ENCODE measurements at regions not wholly inside any gene's neighbourhood (a gene's known extent, or its start where the extent isn't known, plus 50 kb on each side); places are given as distances from the start of the nearest gene placed in this dataset.

DNA sequence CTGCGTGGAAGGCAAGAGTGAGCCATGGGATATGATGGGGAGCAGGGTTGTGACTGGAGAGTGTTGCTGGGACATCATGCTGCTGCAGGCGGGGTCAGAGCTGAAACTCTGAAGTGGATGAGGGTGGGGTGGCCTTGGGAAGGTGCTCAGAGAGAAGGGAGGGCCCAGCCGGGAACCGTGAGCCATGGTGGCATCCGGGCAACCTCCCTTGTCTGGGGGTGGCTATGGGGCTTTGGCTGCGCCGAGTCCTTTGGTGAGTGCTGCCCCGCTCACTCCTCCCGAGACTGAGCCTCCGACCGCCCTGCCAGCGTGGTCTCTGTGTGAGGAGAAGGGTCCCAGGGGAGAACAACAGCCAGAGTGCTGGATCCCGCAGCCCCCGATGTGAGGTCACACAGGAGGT lies 632.0 kb downstream of the BRD1 start:
- 75% methylated on average over 1 of the region's 14 CpGs; no CpG with 5 or more reads in 1 of the 2 experiments for WGBS, 2 experiments (ENCODE audit: extremely low coverage in 2 of 2, insufficient read length in 1 of 2)
- H3K79me1 ChIP-seq (ENCODE audit: low read depth in 1 of 2, low read length in 2 of 2), result no peaks in the 10 kb centered on the region
- H3K23ac ChIP-seq (ENCODE audit: low read depth, low read length), result no peak overlapping the region
- no peak overlapping the region for H2AK9ac ChIP-seq (replicated peaks; ENCODE audit: low read depth, low read length, poor library complexity)
- H4K8ac ChIP-seq (ENCODE audit: low read depth in 2 of 2, low read length in 2 of 2), result no peak overlapping the region
- H3K18ac ChIP-seq (ENCODE audit: low read depth, low read length), result no peak overlapping the region
- dilution Hi-C loops (cut with HindIII; ENCODE audit: low sequenced_read_pairs, unreplicated experiment) (no loop called here), in situ Hi-C loops (cut with MboI; ENCODE audit: low sequenced_read_pairs) (no loop called here), intact Hi-C loops (cut with micrococcal nuclease) (no loop called here)
- no peaks in the 10 kb centered on the region for H4K20me1 ChIP-seq (ENCODE audit: insufficient read depth, low read length)
- no peak overlapping the region for H2AFZ ChIP-seq (replicated peaks; ENCODE audit: low read length, poor library complexity)
- DNase-seq (no peak), ATAC-seq (ENCODE audit: low read depth) (no peak)
- peaks cover 74% of the 10 kb centered on the region for H3K9me3 ChIP-seq (ENCODE audit: control insufficient read depth, insufficient read depth, low read length)
- H3K4me3 ChIP-seq (ENCODE audit: insufficient read depth, low read depth, low read length), result no peak overlapping the region
- no peaks in the 10 kb centered on the region for H3K4me1 ChIP-seq (ENCODE audit: control insufficient read depth, insufficient read depth, low read length)
- no peak overlapping the region for H2AK5ac ChIP-seq (ENCODE audit: low read depth, low read length)
- ChIA-PET POLR2A (ENCODE audit: unreplicated experiment) (no interaction called here), CTCF (no interaction called here)
- no peak overlapping the region for H2BK20ac ChIP-seq (ENCODE audit: low read depth, low read length)
- no peak overlapping the region for H2BK120ac ChIP-seq (ENCODE audit: low read depth, low read length)
- no peaks in the 10 kb centered on the region for H3K27me3 ChIP-seq (ENCODE audit: control insufficient read depth, insufficient read depth, low read length)
- no TSS peak for BruUV-seq (replicated peaks)
- no peak overlapping the region for H2BK15ac ChIP-seq (ENCODE audit: low read depth, low read length)
- H3K14ac ChIP-seq (replicated peaks; ENCODE audit: low read depth, low read length), result no peak overlapping the region
- no peak for TF ChIP-seq BHLHE40 (IDR thresholded peaks at IDR 0.05; ENCODE audit: low read depth, low read length)
- no peak for TF ChIP-seq POLR2A (IDR thresholded peaks at IDR 0.05; ENCODE audit: low read depth, low read length)
- no peak for TF ChIP-seq MAZ (IDR thresholded peaks at IDR 0.05; ENCODE audit: borderline replicate concordance, low read depth, low read length)
- no peak for TF ChIP-seq CHD1 (IDR thresholded peaks at IDR 0.05; ENCODE audit: low read depth, low read length)
- no peak for TF ChIP-seq FOS (IDR thresholded peaks at IDR 0.05; ENCODE audit: low read depth, low read length)
- no peak for TF ChIP-seq RFX5 (IDR thresholded peaks at IDR 0.05; ENCODE audit: low read depth, low read length)
- TF ChIP-seq, protein P1, sequence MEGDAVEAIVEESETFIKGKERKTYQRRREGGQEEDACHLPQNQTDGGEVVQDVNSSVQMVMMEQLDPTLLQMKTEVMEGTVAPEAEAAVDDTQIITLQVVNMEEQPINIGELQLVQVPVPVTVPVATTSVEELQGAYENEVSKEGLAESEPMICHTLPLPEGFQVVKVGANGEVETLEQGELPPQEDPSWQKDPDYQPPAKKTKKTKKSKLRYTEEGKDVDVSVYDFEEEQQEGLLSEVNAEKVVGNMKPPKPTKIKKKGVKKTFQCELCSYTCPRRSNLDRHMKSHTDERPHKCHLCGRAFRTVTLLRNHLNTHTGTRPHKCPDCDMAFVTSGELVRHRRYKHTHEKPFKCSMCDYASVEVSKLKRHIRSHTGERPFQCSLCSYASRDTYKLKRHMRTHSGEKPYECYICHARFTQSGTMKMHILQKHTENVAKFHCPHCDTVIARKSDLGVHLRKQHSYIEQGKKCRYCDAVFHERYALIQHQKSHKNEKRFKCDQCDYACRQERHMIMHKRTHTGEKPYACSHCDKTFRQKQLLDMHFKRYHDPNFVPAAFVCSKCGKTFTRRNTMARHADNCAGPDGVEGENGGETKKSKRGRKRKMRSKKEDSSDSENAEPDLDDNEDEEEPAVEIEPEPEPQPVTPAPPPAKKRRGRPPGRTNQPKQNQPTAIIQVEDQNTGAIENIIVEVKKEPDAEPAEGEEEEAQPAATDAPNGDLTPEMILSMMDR (conservative IDR thresholded peaks at IDR 0.05; ENCODE audit: low read depth, low read length), result no peak
- no peak for TF ChIP-seq NFE2L2 (IDR thresholded peaks at IDR 0.05; ENCODE audit: low read depth, low read length)
- no peak for TF ChIP-seq CEBPB (IDR thresholded peaks at IDR 0.05; ENCODE audit: low read depth, low read length)
- TF ChIP-seq, protein P2, sequence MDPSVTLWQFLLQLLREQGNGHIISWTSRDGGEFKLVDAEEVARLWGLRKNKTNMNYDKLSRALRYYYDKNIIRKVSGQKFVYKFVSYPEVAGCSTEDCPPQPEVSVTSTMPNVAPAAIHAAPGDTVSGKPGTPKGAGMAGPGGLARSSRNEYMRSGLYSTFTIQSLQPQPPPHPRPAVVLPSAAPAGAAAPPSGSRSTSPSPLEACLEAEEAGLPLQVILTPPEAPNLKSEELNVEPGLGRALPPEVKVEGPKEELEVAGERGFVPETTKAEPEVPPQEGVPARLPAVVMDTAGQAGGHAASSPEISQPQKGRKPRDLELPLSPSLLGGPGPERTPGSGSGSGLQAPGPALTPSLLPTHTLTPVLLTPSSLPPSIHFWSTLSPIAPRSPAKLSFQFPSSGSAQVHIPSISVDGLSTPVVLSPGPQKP (IDR thresholded peaks at IDR 0.05; ENCODE audit: borderline replicate concordance, low read depth, low read length), result no peak
- no peak for TF ChIP-seq RAD21 (IDR thresholded peaks at IDR 0.05; ENCODE audit: low read length)
- no peak for TF ChIP-seq MAFK (IDR thresholded peaks at IDR 0.05; ENCODE audit: low read depth, low read length)
- TF ChIP-seq SMC3 (IDR thresholded peaks at IDR 0.05; ENCODE audit: low read depth, low read length), result no peak
- TF ChIP-seq MXI1 (IDR thresholded peaks at IDR 0.05; ENCODE audit: borderline replicate concordance, low read depth, low read length), result no peak
- no peak for TF ChIP-seq RCOR1 (IDR thresholded peaks at IDR 0.05; ENCODE audit: insufficient replicate concordance, low read length)
- H3K9ac ChIP-seq (ENCODE audit: low read depth, low read length), result no peak overlapping the region
- H3K4me2 ChIP-seq (ENCODE audit: low read depth, low read length), result no peak overlapping the region
- no peaks in the 10 kb centered on the region for H3K9me1 ChIP-seq (ENCODE audit: insufficient read depth, low read length)
- H3K36me3 ChIP-seq (ENCODE audit: control insufficient read depth, insufficient read depth, low read length), result no peaks in the 10 kb centered on the region
- no peak overlapping the region for H2BK5ac ChIP-seq (ENCODE audit: low read depth, low read length, poor library complexity, severe bottlenecking)
- H4K5ac ChIP-seq (ENCODE audit: low read depth, low read length), result no peak overlapping the region
- no peak overlapping the region for H4K91ac ChIP-seq (ENCODE audit: insufficient read depth, low read depth, low read length)
- H3K4ac ChIP-seq (ENCODE audit: low read depth, low read length), result no peak overlapping the region
- H3K27ac ChIP-seq (ENCODE audit: insufficient read depth, low read length), result no peak overlapping the region
- no peak overlapping the region for H3K56ac ChIP-seq (ENCODE audit: extremely low read depth, insufficient read depth, low read length)

Measured in IMR-90 (cell line).